Mesothelial cell of epicardium (in vitro differentiated cells): ENCODE measurements at regions not wholly inside any gene's neighbourhood (a gene's known extent, or its start where the extent isn't known, plus 50 kb on each side); places are given as distances from the start of the nearest gene placed in this dataset.
"Not testable (repeated sequence)": the region's sequence is repeated elsewhere in the genome, so short reads cannot be mapped to it uniquely, and the experiment has no call there.

Experiments used
- DNase-seq, 2 experiments: peaks; one replicate each; pipeline ENCODE4 v3.0.0; 2021; ENCODE audit warnings: low spot score in 2 of 2; ENCODE audit not compliant: unreplicated experiment in 2 of 2
- H3K27ac Mint-ChIP-seq: 2 replicates; pipeline ENCODE4 v1.8.0; 2021; ENCODE audit warnings: mixed read lengths
- H3K27me3 Mint-ChIP-seq: 2 replicates; pipeline ENCODE4 v1.8.0; 2021; ENCODE audit warnings: low read depth, mixed read lengths
- H3K36me3 Mint-ChIP-seq: 2 replicates; pipeline ENCODE4 v1.8.0; 2021; ENCODE audit warnings: mixed read lengths
- H3K4me1 Mint-ChIP-seq: 2 replicates; pipeline ENCODE4 v1.8.0; 2021; ENCODE audit warnings: mixed read lengths
- H3K4me3 Mint-ChIP-seq: 2 replicates; pipeline ENCODE4 v1.8.0; 2021; ENCODE audit warnings: mild to moderate bottlenecking, moderate library complexity, mixed read lengths
- H3K9me3 Mint-ChIP-seq: 2 replicates; pipeline ENCODE4 v1.8.0; 2021; ENCODE audit warnings: mixed read lengths
- CTCF ChIP-seq: fragments of 200-600 bp; sonication (generic); IDR thresholded peaks from one replicate; pipeline ENCODE4 v1.5.0; 2021; ENCODE audit warnings: antibody characterized with exemption; ENCODE audit not compliant: unreplicated experiment

DNA sequence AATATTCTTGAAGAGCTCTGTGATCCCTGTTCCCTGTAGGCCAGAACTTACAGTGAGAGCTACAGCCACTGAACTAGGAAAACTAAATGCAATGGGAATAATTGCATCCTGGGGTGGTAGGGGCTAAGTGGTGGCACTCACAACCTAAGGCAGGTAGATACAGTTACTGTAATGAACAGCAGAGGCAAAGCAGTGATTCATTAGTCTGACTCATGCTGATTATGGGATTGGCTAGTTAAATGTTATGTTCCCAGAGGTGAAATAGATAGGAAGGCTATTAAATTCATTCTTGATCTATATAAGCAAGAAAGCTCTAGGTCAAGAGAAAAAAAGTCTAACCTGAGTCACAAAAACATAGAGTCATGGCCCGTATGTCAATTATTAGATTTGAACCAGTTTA is 173.1 kb upstream of the MALRD1 start:
- Mint-ChIP-seq H3K4me3 (no peak overlapping the region), H3K36me3 (no peaks in the 10 kb centered on the region), H3K27ac (no peak overlapping the region), H3K27me3 (peaks cover 18% of the 10 kb centered on the region), H3K4me1 (no peaks in the 10 kb centered on the region), H3K9me3 (peaks cover 13% of the 10 kb centered on the region)
- DNase-seq = no peak
- no peak for TF ChIP-seq CTCF

DNA sequence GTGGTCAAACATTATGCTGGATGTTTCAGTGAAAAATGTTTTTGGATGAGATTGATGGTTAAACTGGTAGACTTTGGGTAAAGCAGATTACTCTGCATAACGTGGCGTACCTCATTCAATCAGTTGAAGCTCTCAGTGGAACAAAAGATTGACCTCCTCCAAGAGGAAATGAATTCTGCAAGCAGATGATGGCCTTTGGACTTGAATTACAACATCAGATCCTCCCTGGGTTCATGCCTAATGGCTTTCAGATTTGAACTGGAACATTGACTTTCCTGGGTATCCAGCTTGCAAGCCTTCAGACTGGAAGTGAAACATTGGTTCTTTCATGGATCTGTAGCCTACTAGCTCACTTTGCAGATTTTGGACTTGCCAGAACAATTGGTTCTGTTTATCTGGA is 169.3 kb upstream of the MALRD1 start:
- Mint-ChIP-seq H3K27me3 (peaks cover 32% of the 10 kb centered on the region), H3K9me3 (peaks cover 9% of the 10 kb centered on the region), H3K4me3 (no peak overlapping the region), H3K27ac (no peak overlapping the region), H3K4me1 (no peaks in the 10 kb centered on the region), H3K36me3 (no peaks in the 10 kb centered on the region)
- DNase-seq = no peak
- TF ChIP-seq CTCF = no peak

GRCh38 chr10:18880530-18880929 is 168.1 kb upstream of the MALRD1 start:
- peaks cover 31% of the 10 kb centered on the region for H3K27me3 Mint-ChIP-seq
- no peaks in the 10 kb centered on the region for H3K36me3 Mint-ChIP-seq
- peaks cover 9% of the 10 kb centered on the region for H3K9me3 Mint-ChIP-seq
- no peak for DNase-seq
- no peaks in the 10 kb centered on the region for H3K4me1 Mint-ChIP-seq
- H3K4me3 Mint-ChIP-seq = no peak overlapping the region
- no peak overlapping the region for H3K27ac Mint-ChIP-seq
- no peak for TF ChIP-seq CTCF

GRCh38 chr10:18886102-18886501 is 162.5 kb upstream of the MALRD1 start:
- no peaks in the 10 kb centered on the region for H3K9me3 Mint-ChIP-seq
- peaks cover 16% of the 10 kb centered on the region for H3K27me3 Mint-ChIP-seq
- no peaks in the 10 kb centered on the region for H3K36me3 Mint-ChIP-seq
- no peak overlapping the region for H3K27ac Mint-ChIP-seq
- no peak for DNase-seq
- peaks cover 11% of the 10 kb centered on the region for H3K4me1 Mint-ChIP-seq
- H3K4me3 Mint-ChIP-seq = no peak overlapping the region
- no peak for TF ChIP-seq CTCF

DNA sequence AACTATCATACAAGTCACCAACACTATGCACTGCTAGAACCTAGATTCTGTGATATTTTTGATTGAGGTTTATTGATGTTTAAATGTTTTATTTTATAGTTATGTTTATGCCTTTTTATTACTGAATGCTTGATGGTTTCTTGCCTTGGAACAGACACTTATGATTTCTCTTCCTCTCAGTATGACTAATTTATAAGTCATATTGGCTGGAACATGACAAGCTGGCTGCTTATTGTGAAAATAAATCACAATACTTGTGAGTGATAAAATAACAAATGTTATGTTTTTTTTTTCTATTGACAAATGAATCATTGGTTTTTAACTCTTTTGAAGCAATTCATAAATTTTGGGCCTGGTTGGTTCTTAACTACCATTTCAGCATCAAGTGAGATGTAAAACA is 142.0 kb upstream of the MALRD1 start:
- Mint-ChIP-seq H3K36me3 (no peaks in the 10 kb centered on the region), H3K4me1 (no peaks in the 10 kb centered on the region), H3K27ac (no peak overlapping the region), H3K4me3 (no peak overlapping the region), H3K27me3 (peaks cover 6% of the 10 kb centered on the region), H3K9me3 (peaks cover 3% of the 10 kb centered on the region)
- DNase-seq = no peak
- no peak for TF ChIP-seq CTCF

DNA sequence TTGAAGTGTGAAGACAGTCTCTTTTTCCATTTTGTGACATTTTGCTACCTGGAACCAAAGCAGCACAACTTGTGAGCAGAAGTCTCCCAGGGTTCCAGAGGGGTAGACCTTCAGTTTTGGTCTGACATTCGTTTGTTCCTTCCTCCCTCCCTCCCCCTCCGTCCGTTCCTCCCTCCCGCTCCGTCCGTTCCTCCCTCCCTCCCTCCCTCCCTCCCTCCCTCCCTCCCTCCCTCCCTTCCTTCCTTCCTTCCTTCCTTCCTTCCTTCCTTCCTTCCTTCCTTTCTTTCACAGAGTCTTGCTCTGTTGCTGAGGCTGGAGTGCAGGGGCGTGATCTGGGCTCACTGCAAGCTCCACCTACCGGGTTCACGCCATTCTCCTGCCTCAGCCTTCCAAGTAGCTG is 131.2 kb upstream of the MALRD1 start:
- not testable (repeated sequence) for DNase-seq, H3K36me3 Mint-ChIP-seq, H3K4me3 Mint-ChIP-seq, H3K27ac Mint-ChIP-seq, H3K9me3 Mint-ChIP-seq, H3K4me1 Mint-ChIP-seq, H3K27me3 Mint-ChIP-seq
